Adrenal gland (tissue), 5 donors: ENCODE measurements at regions not wholly inside any gene's neighbourhood (a gene's known extent, or its start where the extent isn't known, plus 50 kb on each side); places are given as distances from the start of the nearest gene placed in this dataset.

ENCODE experiments used
- POLR2A ChIP-seq, 2 donors: fragments of 450-650 bp; IDR thresholded peaks; one replicate each; pipeline ENCODE4 v1.6.1; 2017; ENCODE audit warnings: antibody characterized with exemption in 2 of 2, mild to moderate bottlenecking in 2 of 2, moderate library complexity in 1 of 2
- TF ChIP-seq, protein P1 (sequence below), 6 experiments: fragments of 450-650 bp in 4 of 6; fragments of 200-600 bp in 2 of 6; sonication (generic) in 1 of 6; IDR thresholded peaks; 1 replicate in 5 of 6; 2 replicates in 1 of 6; pipeline versions ENCODE4 v1.5.1 to v1.8.0; 2016 to 2021; ENCODE audit warnings: antibody characterized with exemption in 6 of 6, mild to moderate bottlenecking in 2 of 6, moderate library complexity in 1 of 6
- donor health status: DM: no; HTN: no; CAD: no.

DNA sequence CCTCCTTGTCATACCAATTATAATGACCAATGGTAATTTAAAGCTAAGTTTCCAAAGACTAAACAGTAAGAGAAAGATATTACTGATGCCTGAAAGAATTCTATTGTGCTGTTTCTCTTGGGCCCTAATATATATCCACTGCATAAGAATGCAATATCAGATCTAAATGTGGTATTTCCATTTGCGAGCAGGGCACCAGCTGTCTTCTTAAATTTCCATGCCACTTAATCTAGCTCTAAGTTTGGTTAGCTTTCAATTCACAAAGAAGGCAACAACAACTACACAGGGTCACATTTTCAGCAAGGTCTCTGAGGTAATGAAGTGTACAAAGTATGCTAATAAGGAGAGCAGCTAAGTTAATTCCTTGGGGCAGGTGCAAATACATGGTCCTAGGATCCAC is 315.7 kb downstream of the GPR37 start:
- TF ChIP-seq, protein P1, sequence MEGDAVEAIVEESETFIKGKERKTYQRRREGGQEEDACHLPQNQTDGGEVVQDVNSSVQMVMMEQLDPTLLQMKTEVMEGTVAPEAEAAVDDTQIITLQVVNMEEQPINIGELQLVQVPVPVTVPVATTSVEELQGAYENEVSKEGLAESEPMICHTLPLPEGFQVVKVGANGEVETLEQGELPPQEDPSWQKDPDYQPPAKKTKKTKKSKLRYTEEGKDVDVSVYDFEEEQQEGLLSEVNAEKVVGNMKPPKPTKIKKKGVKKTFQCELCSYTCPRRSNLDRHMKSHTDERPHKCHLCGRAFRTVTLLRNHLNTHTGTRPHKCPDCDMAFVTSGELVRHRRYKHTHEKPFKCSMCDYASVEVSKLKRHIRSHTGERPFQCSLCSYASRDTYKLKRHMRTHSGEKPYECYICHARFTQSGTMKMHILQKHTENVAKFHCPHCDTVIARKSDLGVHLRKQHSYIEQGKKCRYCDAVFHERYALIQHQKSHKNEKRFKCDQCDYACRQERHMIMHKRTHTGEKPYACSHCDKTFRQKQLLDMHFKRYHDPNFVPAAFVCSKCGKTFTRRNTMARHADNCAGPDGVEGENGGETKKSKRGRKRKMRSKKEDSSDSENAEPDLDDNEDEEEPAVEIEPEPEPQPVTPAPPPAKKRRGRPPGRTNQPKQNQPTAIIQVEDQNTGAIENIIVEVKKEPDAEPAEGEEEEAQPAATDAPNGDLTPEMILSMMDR (IDR thresholded peaks at IDR 0.05): no peak
- no peak for TF ChIP-seq POLR2A (IDR thresholded peaks at IDR 0.05)
